CD4-positive, alpha-beta memory T cell (primary cell): ENCODE measurements at regions not wholly inside any gene's neighbourhood (a gene's known extent, or its start where the extent isn't known, plus 50 kb on each side); places are given as distances from the start of the nearest gene placed in this dataset.

Experiments
- CTCF ChIA-PET: fragments of 350-600 bp; sonication (Branson Sonifier 250); formaldehyde crosslinking; loops from one replicate; lab custom pipeline; 2021; ENCODE audit warnings: inconsistent platforms; ENCODE audit not compliant: partially characterized antibody; lab: Charles Lee
- POLR2A ChIA-PET: fragments of 350-600 bp; sonication (Branson Sonifier 250); formaldehyde crosslinking; loops from one replicate; lab custom pipeline; 2021; ENCODE audit not compliant: partially characterized antibody; lab: Charles Lee
- DNase-seq, 5 donors: peaks; one replicate each; pipeline versions ENCODE4 v3.0.0 to v3.0.0-alpha.2; 2020 to 2022; ENCODE audit warnings: mixed read lengths in 1 of 5
- H3K27ac ChIP-seq: one replicate; pipeline ENCODE4 v1.7.0; 2013; ENCODE audit warnings: low read depth, low read length
- H3K27me3 ChIP-seq: 2 replicates; pipeline ENCODE4 v1.7.0; 2013; ENCODE audit warnings: mild to moderate bottlenecking, low read length, moderate library complexity; ENCODE audit not compliant: insufficient read depth
- H3K36me3 ChIP-seq: 2 replicates; pipeline ENCODE4 v1.7.0; 2013; ENCODE audit warnings: mild to moderate bottlenecking, low read length, moderate library complexity; ENCODE audit not compliant: insufficient read depth
- H3K4me1 ChIP-seq: 2 replicates; pipeline ENCODE4 v1.7.0; 2013; ENCODE audit warnings: mild to moderate bottlenecking, low read length, moderate library complexity; ENCODE audit not compliant: insufficient read depth
- H3K4me3 ChIP-seq, 2 donors: one replicate each; pipeline ENCODE4 v1.7.0; 2013; ENCODE audit warnings: low read length in 2 of 2, mild to moderate bottlenecking in 1 of 2
- H3K9me3 ChIP-seq, 2 donors: one replicate each; pipeline ENCODE4 v1.7.0; 2013; ENCODE audit warnings: low read length in 2 of 2, control low read depth in 1 of 2; ENCODE audit not compliant: control insufficient read depth in 1 of 2
- H3K27ac Mint-ChIP-seq, 7 donors: one replicate each; pipeline ENCODE4 v1.8.0; 2020 to 2021; ENCODE audit warnings: mixed read lengths in 7 of 7, mild to moderate bottlenecking in 6 of 7, inconsistent platforms in 3 of 7, moderate library complexity in 3 of 7
- H3K27me3 Mint-ChIP-seq, 2 donors: one replicate each; pipeline ENCODE4 v1.8.0; 2020 to 2021; ENCODE audit warnings: mixed read lengths in 2 of 2
- H3K36me3 Mint-ChIP-seq, 2 donors: one replicate each; pipeline ENCODE4 v1.8.0; 2020 to 2021; ENCODE audit warnings: mixed read lengths in 2 of 2, inconsistent platforms in 1 of 2, mild to moderate bottlenecking in 1 of 2
- H3K4me1 Mint-ChIP-seq, 4 donors: one replicate each; pipeline ENCODE4 v1.8.0; 2020 to 2021; ENCODE audit warnings: mixed read lengths in 4 of 4, mild to moderate bottlenecking in 1 of 4
- H3K4me3 Mint-ChIP-seq, 8 donors: one replicate each; pipeline ENCODE4 v1.8.0; 2020 to 2021; ENCODE audit warnings: mixed read lengths in 8 of 8, mild to moderate bottlenecking in 7 of 8, moderate library complexity in 6 of 8, inconsistent platforms in 3 of 8
- H3K9me3 Mint-ChIP-seq, 8 donors: one replicate each; pipeline ENCODE4 v1.8.0; 2020 to 2021; ENCODE audit warnings: mixed read lengths in 8 of 8, mild to moderate bottlenecking in 5 of 8, inconsistent platforms in 3 of 8, moderate library complexity in 1 of 8
- intact Hi-C: fragments of 100-400 bp; cut with micrococcal nuclease; formaldehyde crosslinking; loops from one replicate; pipeline ENCODE4 v1.15.1; 2023

- ChIA-PET POLR2A (no interaction called here), CTCF (no interaction called here)
- Mint-ChIP-seq H3K36me3 (no peaks in the 10 kb centered on the region), H3K4me3 (no peak overlapping the region), H3K9me3 (peaks cover 0 to 11% (median 0%) of the 10 kb centered on the region in 8 donors), H3K27me3 (peaks cover 1 to 11% of the 10 kb centered on the region in 2 donors), H3K4me1 (no peaks in the 10 kb centered on the region), H3K27ac (no peak overlapping the region)
- H3K4me3 ChIP-seq, result no peak overlapping the region
- no peak overlapping the region for H3K27ac ChIP-seq
- H3K4me1 ChIP-seq, result no peaks in the 10 kb centered on the region
- no peaks in the 10 kb centered on the region for H3K36me3 ChIP-seq
- H3K27me3 ChIP-seq, result no peaks in the 10 kb centered on the region
- no peaks in the 10 kb centered on the region for H3K9me3 ChIP-seq
- no peak for DNase-seq
- intact Hi-C loops, result no loop called here
Measured at GRCh38 chr13:111852725-111853518, 214.0 kb upstream of the SOX1 start.

GRCh38 chr13:111853721-111854120 is 213.2 kb upstream of the SOX1 start:
- DNase-seq, result no peak
- H3K27ac ChIP-seq, result no peak overlapping the region
- H3K4me1 ChIP-seq, result no peaks in the 10 kb centered on the region
- Mint-ChIP-seq H3K4me3 (no peak overlapping the region), H3K4me1 (no peaks in the 10 kb centered on the region), H3K9me3 (peaks cover 0 to 5% (median 0%) of the 10 kb centered on the region in 8 donors), H3K27ac (no peak overlapping the region), H3K36me3 (no peaks in the 10 kb centered on the region), H3K27me3 (peaks cover 1 to 7% of the 10 kb centered on the region in 2 donors)
- ChIA-PET CTCF (no interaction called here), POLR2A (no interaction called here)
- H3K36me3 ChIP-seq, result no peaks in the 10 kb centered on the region
- H3K27me3 ChIP-seq, result no peaks in the 10 kb centered on the region
- no peak overlapping the region for H3K4me3 ChIP-seq
- no peaks in the 10 kb centered on the region for H3K9me3 ChIP-seq
- intact Hi-C loops, result no loop called here

GRCh38 chr13:111854403-111854802 is 212.5 kb upstream of the SOX1 start:
- Mint-ChIP-seq H3K4me3 (no peak overlapping the region), H3K36me3 (no peaks in the 10 kb centered on the region), H3K4me1 (no peaks in the 10 kb centered on the region), H3K27me3 (peaks cover 1 to 7% of the 10 kb centered on the region in 2 donors), H3K27ac (no peak overlapping the region), H3K9me3 (peaks cover 0 to 5% (median 0%) of the 10 kb centered on the region in 8 donors)
- no peak for DNase-seq
- CTCF ChIA-PET, result no interaction called here
- Histone ChIP-seq H3K4me1 (no peaks in the 10 kb centered on the region), H3K27me3 (no peaks in the 10 kb centered on the region), H3K9me3 (no peaks in the 10 kb centered on the region), H3K27ac (no peak overlapping the region), H3K4me3 (no peak overlapping the region), H3K36me3 (no peaks in the 10 kb centered on the region)
- POLR2A ChIA-PET, result no interaction called here
- intact Hi-C loops, result no loop called here

- intact Hi-C loops, result no loop called here
- Histone ChIP-seq H3K27me3 (no peaks in the 10 kb centered on the region), H3K36me3 (no peaks in the 10 kb centered on the region), H3K4me3 (no peak overlapping the region), H3K27ac (no peak overlapping the region), H3K4me1 (no peaks in the 10 kb centered on the region), H3K9me3 (no peaks in the 10 kb centered on the region)
- H3K27me3 Mint-ChIP-seq, result peaks cover 1 to 7% of the 10 kb centered on the region in 2 donors
- H3K36me3 Mint-ChIP-seq, result no peaks in the 10 kb centered on the region
- no peak for DNase-seq
- no peaks in the 10 kb centered on the region for H3K4me1 Mint-ChIP-seq
- ChIA-PET CTCF (no interaction called here), POLR2A (no interaction called here)
- H3K27ac Mint-ChIP-seq, result no peak overlapping the region
- H3K4me3 Mint-ChIP-seq, result no peak overlapping the region
- peaks cover 0 to 5% (median 0%) of the 10 kb centered on the region in 8 donors for H3K9me3 Mint-ChIP-seq
Measured at GRCh38 chr13:111855191-111855590, 211.8 kb upstream of the SOX1 start.

- Histone ChIP-seq H3K36me3 (no peaks in the 10 kb centered on the region), H3K4me3 (no peak overlapping the region), H3K4me1 (no peaks in the 10 kb centered on the region), H3K27me3 (no peaks in the 10 kb centered on the region), H3K9me3 (no peaks in the 10 kb centered on the region), H3K27ac (no peak overlapping the region)
- Mint-ChIP-seq H3K27ac (no peak overlapping the region), H3K36me3 (no peaks in the 10 kb centered on the region), H3K27me3 (peaks cover 1 to 7% of the 10 kb centered on the region in 2 donors), H3K9me3 (peaks cover 0 to 6% (median 0%) of the 10 kb centered on the region in 8 donors), H3K4me3 (no peak overlapping the region), H3K4me1 (no peaks in the 10 kb centered on the region)
- no peak for DNase-seq
- CTCF ChIA-PET, result no interaction called here
- intact Hi-C loops, result no loop called here
- POLR2A ChIA-PET, result no interaction called here
Measured at GRCh38 chr13:111855786-111856185, 211.2 kb upstream of the SOX1 start.

GRCh38 chr13:111856571-111856970 is 210.4 kb upstream of the SOX1 start:
- H3K27ac ChIP-seq, result no peak overlapping the region
- no peak overlapping the region for H3K27ac Mint-ChIP-seq
- no peak overlapping the region for H3K4me3 ChIP-seq
- H3K9me3 ChIP-seq, result no peaks in the 10 kb centered on the region
- ChIA-PET POLR2A (no interaction called here), CTCF (no interaction called here)
- no peaks in the 10 kb centered on the region for H3K27me3 ChIP-seq
- H3K9me3 Mint-ChIP-seq, result peaks cover 0 to 12% (median 0%) of the 10 kb centered on the region in 8 donors
- H3K4me3 Mint-ChIP-seq, result no peak overlapping the region
- DNase-seq, result no peak
- H3K4me1 ChIP-seq, result no peaks in the 10 kb centered on the region
- no peaks in the 10 kb centered on the region for H3K4me1 Mint-ChIP-seq
- H3K36me3 Mint-ChIP-seq, result no peaks in the 10 kb centered on the region
- no peaks in the 10 kb centered on the region for H3K27me3 Mint-ChIP-seq
- intact Hi-C loops, result no loop called here
- no peaks in the 10 kb centered on the region for H3K36me3 ChIP-seq

- Histone ChIP-seq H3K27ac (no peak overlapping the region), H3K27me3 (no peaks in the 10 kb centered on the region), H3K36me3 (no peaks in the 10 kb centered on the region), H3K4me1 (no peaks in the 10 kb centered on the region), H3K4me3 (no peak overlapping the region), H3K9me3 (no peaks in the 10 kb centered on the region)
- Mint-ChIP-seq H3K36me3 (no peaks in the 10 kb centered on the region), H3K27me3 (no peaks in the 10 kb centered on the region), H3K4me3 (no peak overlapping the region), H3K27ac (peak overlapping the region in 1 of 7 donors; percentile 53), H3K9me3 (peaks cover 0 to 12% (median 0%) of the 10 kb centered on the region in 8 donors), H3K4me1 (no peaks in the 10 kb centered on the region)
- no peak for DNase-seq
- intact Hi-C loops, result no loop called here
- POLR2A ChIA-PET, result no interaction called here
- CTCF ChIA-PET, result no interaction called here
Measured at GRCh38 chr13:111857336-111857735, 209.6 kb upstream of the SOX1 start.
